DMS53 treated with DMSO at 0.1 percent for 48 hours (cell line): ENCODE measurements at regions not wholly inside any gene's neighbourhood (a gene's known extent, or its start where the extent isn't known, plus 50 kb on each side); places are given as distances from the start of the nearest gene placed in this dataset.

Source experiments
- DNase-seq: peaks from one replicate; lab custom pipeline; 2025; ENCODE audit not compliant: unreplicated experiment; lab: John Stamatoyannopoulos, UW

DNA sequence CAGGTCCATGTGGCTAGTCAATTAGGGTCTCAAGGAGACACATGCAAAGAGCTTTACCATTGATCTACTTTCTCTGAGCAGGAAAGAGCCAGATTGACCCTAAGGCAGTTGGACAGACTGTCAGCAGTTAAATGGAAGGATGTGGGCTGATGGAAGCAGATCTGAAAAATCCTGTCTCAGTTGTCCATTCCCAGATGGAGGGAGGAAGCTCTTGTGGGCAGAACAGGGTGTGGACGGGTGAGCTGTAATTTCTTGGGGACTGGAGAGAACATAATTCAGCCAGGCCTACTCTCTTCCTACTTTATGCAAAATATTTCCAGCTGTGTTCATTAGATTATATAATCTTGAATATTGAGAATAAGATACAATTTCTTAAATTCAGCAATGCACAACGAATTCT is 163.6 kb downstream of the GNAT3 start:
- DNase-seq: no peak

DNA sequence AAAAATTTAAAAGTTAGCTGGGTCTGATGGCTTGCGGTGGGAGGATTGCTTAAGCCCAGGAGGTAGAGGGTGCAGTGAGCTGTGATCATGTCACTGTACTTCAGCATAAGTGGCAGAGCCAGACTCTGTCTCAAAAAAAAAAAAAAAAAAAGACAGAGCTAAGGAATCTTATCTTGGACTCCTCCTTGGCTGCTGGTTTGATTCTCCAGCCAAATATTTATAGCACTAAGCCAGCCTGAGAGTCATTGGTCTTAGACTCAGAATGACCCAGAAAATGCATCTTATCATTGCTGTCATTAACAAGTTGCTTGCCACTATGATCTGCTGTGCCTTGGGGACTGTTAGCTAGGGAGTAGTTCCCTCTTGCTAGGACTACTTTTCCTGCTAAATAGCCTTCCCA is 164.7 kb downstream of the GNAT3 start:
- no peak for DNase-seq

DNA sequence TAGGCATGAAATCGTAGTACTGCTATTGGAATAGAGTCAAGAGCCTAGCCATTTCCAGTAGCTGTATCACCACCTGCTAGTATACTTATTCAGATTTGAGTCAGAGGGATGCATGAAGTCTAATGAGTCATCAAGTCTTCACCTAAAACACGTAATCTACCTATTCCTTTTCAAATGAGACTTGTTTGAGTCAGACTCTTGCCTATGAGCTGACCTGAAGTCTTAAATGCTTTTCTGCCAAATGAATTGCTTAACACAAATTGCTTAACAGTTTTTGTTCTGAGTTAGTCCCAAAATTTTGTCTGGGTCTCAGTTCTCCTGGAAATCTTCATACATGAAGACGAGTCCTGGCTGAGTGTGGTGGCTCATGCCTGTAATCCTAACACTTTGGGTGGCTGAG is 165.2 kb downstream of the GNAT3 start:
- peak; percentile 43 for DNase-seq

DNA sequence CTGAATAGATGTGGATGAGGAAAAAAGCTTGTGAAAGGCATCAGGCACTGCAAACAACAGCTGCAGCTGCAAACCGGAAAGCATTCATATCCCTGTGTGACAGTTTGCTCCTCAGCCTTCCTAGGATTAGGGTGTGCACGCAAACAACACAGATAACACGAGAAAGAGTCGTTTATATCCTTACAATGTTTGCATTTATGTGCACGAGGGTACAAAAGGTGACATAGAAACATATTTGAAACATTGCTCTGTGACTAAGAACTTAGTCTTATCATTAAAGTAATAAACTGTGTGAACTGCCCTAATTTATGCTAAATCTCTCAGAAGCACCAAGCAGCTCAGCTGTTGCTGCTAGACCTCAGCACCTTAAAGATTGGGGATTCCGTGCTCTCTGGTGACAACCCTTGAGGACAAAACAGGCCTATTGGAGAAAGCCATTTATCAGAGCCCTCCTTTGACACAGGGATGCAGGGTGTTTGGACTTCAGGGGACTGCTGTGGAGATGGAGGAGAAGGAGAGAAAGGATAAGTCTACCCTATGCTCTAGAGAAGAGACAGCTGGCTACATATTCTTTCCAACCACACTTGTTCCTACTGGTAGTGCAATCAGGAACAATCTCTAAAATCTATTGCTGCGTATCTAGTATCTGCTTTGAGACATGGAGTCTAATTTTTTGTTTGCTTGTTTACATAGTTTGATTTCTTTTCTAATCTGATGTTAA is 176.2 kb downstream of the GNAT3 start:
- peak; percentile 89 for DNase-seq

DNA sequence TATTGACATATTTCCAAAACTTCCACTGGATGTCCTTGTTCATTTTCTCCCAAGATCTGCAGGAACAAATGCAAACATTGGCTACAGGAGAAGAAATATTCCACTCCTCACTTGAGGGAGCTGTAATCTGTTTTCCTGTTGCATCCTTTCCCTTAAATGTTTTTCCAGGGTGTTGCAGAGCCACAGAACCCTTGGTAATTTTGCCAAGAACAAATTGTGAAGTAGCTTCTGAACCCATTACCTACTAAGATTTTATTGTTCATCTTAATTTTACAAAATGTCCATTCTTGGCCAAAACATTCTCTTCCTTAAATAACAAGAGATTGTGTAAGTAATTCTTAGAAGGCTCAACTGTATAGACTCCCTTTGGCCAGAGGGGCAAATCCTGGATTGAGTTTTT is 177.0 kb downstream of the GNAT3 start:
- DNase-seq: no peak

DNA sequence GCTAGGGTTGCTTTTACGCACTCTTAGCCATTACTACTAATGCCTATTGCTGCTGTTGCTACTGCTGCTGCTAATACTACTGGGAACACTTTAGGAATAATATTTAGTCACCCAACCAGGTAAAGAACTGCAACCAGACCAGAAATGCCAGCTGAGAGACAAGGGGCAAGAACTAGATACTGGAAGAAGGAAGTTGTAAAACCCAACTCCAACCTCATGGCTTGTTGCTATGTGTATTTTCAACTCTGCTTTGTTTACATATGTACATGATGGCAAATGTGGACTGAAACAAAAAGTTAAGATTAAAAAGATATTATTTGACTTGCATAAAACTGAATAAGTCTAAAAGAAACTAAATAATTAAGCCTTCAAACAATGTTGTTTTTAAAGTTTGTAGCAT is 177.7 kb downstream of the GNAT3 start:
- DNase-seq: no peak

DNA sequence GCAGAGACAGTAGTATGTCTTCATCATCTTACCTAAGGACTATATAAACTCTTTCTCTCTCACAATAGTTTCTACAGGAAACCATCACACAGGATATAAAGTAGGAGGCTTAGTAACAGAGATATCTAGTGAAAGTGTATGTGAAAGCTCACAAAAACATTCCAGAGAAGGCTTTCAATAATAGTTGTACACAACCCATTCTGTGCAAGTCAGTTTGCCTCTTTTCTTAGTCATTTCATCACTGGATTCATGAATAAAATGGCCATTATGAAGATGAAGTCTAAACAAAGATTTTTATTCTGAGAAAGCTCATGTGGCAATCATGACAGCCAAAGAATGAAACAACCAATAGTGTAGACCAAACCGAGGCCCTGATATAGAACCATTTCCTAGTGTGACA is 178.8 kb downstream of the GNAT3 start:
- no peak for DNase-seq

DNA sequence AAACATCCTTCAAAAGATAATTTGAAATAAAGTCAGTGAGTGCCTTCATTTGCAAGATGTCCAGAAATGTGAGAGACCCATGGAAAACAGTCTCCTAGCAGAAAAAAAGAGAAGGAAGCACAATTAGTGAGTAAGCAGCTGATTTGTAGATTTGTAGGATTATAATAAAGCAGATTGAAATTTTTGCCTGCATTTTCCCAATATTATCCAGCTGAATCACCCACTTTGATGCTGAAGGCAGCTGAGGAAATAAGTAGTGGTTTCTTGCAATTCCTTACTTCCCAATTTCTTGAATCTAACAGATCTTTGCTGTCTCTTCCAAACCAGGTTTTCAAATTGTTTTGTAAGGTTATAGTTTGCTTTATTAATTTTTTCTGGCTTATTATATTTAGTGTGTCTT is 181.4 kb downstream of the GNAT3 start:
- no peak for DNase-seq

DNA sequence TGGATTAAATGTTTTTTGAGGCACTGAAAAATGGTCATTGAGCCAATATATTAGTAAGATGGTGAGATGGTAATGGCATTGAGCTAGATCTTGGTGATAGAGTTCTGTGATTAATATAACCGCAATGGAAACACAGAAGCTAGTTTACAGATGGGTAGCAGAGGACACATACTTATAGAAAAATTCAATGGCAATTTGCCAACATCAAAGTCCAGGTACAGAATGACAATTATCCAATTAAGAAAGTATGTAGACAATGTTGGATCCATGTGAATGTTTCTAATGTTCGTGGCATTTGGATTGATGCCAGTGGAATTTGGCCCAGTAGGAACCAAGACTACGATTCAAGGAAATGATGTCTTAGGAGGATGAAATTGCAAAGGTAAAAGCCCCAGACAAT is 187.8 kb downstream of the GNAT3 start:
- no peak for DNase-seq

DNA sequence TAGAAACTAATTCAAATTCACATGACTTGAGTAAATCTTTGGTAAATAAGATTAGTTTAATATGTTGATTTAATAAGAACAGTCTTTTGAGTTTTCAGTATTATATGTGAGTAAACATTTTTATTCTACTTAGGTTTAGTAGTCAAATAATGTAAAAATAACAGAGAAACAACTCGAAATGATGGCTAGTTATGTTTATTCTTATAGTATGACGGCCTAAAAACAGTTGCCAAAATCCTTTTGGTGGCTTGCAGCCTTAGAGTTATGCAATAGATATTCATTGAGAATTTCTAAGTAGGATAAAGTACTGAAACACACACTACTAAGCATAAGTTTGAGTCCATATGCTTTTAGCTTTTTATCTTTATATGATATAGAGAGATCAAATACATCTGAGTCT is 184.8 kb downstream of the GNAI1 start:
- DNase-seq: no peak

DNA sequence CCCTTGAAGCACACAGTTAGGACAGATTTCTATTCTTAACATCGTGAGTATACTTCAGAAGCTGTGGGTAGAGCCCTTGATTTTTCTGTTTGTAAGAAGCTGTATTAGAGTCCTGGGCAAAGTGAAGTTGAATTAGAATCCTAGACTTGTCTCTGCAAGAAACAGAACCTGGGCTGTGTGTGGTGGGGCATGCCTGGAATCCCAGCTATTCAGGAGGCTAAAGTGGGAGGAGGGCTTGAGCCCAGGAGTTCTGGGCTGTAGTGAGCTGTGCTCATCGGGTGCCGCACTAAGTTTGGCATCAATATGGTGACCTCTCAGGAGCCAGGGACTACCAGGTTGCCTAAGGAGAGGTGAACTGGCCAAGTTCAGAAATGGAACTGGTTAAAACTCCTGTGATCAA is 183.4 kb downstream of the GNAI1 start:
- DNase-seq: no peak

DNA sequence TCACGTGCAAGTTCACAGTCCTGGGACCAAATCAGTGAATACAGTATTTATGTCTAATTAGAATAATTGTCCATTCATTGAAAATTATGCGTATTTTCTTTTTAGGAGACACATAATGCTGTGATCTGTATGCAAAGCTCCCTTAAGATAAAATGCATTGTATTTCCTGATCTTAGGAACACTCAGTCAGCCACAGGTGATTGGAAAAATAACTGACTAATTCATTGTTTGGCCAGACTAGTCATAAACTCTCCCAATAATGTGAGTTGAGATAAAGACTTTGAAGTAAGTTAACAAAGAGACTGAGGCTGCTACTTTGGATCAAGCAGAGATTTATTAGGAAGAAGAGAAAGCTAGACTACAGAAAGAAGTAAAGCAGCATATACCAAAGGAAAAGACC is 182.2 kb downstream of the GNAI1 start:
- no peak for DNase-seq

DNA sequence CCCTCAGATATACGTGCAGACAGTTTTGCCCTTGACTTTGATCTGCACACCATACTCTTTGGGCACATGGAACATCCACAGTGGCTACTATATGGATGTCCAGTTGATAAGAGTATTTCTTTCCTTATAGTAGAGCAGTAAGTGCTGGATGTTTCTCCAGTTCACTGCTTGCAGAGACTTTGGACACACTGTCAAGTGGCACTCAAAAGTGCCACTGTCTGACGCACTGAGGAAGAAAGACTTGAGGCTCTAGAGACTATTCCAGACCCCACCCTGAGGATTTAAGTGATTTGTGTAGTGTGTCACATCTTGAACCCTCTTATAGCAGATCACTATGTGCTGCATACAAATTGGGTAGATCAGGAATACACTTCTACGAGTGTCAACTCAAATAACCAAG is 179.1 kb downstream of the GNAI1 start:
- no peak for DNase-seq

DNA sequence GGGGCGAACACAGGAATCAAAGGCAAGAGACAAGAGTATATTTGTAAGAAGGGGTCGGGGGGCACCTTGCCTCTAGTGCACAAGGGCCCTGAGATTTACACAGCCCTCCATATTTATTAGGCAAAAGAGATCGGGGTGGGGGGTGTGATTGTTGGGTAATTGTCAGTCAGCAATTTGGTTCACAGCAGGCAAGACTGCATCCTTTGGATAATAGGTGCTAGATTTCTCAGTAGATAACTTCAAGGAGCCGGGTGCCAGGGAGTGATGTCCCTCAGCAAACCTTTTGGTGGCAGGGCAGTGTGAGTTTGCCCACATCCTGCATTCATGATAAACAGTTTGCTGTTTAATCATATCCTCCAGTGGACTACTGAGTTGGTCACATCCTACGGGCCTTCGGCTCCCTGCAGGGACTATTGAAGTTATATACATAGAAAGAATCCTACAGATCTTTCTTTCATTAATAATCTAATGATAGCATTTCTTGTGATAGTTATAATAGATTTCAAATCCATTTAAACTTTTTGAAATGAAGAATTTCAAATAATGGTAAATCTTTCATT is 178.5 kb downstream of the GNAI1 start:
- DNase-seq: no peak

DNA sequence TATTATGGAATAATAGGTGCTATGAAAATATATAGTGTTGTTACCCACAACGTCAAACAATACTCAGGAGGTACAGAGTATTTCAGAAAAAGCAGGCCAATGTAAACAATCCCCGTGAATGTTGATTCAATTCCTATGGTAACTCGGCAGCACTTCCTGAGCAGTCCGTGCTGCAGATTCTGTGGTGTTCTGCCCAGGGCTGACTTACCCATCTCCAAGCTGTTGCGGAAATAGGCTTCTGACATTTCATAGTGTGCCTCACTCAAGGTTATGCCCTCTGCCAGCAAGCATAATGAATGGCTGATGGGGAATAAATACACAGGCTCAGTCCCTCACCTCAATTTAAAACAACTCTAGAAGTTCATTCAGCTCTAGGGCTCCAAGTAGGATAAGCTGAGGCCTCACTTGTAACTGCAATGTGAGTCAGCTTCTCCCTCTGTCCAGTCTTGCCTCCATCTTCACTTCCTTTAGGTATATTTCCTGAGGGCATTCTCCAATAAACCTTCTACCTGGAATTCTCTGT is 177.6 kb downstream of the GNAI1 start:
- peak; percentile 93 for DNase-seq

DNA sequence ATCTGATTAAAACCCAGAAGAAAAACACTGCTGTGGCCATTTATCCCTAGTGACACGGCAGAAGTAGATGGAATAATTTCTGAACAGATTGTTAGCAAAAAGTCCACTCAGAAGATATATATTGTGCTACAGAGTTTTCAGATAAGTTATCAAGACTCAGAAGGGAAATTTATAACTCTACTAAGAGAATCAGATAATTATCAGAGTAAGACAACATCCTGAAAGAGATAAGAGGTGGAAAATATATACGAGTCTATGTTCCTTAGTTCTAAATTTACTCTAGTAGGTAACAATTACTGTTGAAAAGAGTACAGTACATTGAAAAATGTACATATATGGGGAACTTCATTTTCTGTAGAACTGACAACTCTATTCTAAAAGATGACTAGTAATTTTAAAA is 176.7 kb downstream of the GNAI1 start:
- DNase-seq: no peak

DNA sequence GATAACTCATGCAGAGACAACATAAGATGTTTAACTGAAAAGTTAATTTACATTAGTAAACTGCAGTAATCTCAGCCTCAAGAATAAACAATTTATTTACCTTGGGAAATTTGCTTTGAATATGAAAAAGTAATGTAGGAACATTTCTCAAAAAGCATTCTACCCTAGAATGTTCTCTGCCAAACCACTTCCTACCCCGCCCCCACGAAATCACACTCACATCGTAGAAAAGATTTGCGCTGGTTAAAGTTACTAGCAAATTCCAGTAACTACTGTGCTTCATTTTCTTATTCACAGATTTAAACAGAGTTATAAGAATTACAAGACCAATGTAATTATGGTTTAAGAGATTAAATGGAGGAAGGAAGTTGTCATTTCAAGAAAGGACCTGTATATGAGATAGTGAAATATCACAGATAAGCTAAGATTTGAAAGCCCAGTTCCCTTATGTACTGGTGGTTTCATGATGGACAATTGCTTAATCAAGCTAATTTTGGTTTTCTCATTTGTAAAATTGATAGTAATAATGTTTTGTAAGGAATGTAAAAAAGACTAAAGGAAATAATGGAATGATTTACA is 175.4 kb downstream of the GNAI1 start:
- no peak for DNase-seq

DNA sequence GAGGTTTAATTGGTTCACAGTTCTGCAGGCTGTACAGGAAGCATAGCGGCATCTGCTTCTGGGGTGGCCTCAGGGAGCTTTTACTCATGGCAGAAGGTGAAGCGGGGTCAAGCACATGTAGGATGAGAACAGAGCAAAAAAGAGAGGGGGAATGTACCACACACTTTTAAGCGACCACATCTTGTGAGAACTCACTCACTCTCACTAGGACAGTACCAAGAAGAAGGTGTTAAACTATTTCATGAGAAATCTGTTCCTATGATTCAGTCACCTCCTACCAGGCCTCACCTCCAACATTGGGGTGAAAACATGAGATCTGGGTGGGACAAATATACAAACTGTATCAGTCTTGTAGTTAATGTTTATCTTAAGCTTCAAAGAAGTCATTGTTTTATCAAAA is 174.7 kb downstream of the GNAI1 start:
- no peak for DNase-seq

DNA sequence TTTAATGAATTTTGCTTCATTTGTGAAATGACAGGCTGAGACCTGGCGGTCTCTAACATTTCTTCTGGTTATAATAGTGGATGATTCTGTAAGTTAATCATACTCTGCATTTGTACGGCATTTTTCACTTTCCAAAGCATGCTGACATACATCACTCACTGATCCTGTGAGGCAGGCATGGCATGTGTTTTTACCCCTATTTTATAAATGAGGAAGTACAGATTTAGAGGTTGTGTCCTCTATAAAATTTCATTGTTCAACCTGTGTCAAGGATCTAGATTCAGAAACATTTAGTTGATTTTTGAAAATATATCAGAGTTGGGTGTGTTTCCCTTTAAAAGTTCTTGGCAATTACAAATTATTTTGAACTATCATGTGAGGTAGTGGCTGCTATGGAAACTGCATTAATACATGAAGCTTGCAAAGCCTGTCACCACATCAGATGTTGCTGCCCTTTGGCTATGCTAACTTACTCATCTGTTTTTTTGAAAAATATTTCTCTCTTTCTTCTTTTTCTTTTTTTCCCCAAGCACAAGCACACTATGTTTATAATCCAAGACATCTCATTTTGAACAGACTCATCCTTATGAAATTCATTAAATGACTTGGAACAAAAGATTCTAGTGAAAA is 172.7 kb downstream of the GNAI1 start:
- no peak for DNase-seq

DNA sequence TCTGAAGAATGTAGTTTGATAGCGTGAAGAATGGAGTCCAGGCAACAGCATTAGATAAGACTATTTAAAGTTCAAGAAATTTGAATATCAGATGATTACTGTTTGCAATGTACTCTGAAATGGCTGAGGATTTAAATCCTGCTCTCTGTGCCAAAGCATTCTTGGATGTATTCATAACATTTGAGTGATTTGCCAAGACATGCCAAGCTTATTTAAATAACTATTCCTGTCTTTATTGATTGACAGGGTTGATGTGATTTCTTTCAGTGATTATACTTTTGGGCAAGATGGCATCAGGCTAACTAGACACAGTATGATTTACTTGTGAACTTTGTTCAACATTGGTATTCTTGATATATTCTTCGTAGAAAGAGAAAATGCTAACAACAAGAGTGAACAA is 168.7 kb downstream of the GNAI1 start:
- no peak for DNase-seq

DNA sequence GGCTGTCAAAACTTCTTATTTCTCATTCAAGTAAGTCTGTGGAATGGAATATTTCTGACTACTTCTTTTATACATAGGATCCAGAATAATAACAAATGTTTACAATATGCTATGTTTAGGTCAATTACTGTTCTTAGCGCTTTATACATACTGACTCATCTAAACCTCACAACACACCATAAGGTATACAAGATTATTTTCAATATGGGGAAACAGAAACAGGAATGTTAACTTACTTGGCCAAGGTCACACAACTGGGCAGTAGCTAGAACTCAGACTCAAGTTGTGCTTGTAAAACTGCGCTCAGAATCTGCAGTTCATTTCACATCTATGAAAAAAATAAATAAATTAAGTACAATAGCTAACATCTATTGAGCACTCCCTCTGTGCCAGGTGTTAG is 168.0 kb downstream of the GNAI1 start:
- DNase-seq: no peak

DNA sequence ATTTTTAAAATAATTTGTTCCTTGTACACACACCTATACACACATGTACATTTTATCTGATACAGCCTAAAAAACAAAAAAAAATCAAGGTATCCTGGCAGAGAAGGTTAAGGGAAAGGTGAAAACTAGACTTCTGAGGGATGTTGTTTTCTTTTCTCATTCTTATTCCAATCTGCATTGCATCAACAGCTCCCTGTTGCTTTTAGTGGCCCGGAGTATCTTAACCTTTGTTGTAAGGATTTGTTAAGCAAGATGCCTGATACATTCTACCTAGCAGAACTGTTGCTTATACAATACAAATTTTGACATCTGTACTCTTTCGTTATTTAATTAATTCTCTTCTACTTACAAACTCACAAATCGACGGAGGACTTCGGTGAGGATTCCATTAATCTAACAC is 167.4 kb downstream of the GNAI1 start:
- DNase-seq: no peak
